CD4-positive, alpha-beta T cell treated with Interleukin-15 for 1 hour (primary cell): ENCODE measurements at regions not wholly inside any gene's neighbourhood (a gene's known extent, or its start where the extent isn't known, plus 50 kb on each side); places are given as distances from the start of the nearest gene placed in this dataset.
"Not testable (repeated sequence)": the region's sequence is repeated elsewhere in the genome, so short reads cannot be mapped to it uniquely, and the experiment has no call there.

Source experiments
- DNase-seq: peaks from one replicate; pipeline ENCODE4 v3.0.0-alpha.2; 2020

- DNase-seq = no peak
Measured at GRCh38 chr12:32010631-32011336, 51.6 kb downstream of the RESF1 start.

- no peak for DNase-seq
Measured at GRCh38 chr12:32012249-32012785, 53.1 kb downstream of the RESF1 start.

- no peak for DNase-seq
Measured at GRCh38 chr12:32015036-32015435, 55.8 kb downstream of the RESF1 start.

GRCh38 chr12:32016680-32017482 is 57.7 kb downstream of the RESF1 start:
- no peak for DNase-seq

- no peak for DNase-seq
Measured at GRCh38 chr12:32021346-32021773, 62.1 kb downstream of the RESF1 start.

- not testable (repeated sequence) for DNase-seq
Measured at GRCh38 chr12:32022387-32022786, 63.2 kb downstream of the RESF1 start.

- DNase-seq = not testable (repeated sequence)
Measured at GRCh38 chr12:32023861-32024260, 64.6 kb downstream of the RESF1 start.

GRCh38 chr12:32024884-32025592 is 65.8 kb downstream of the RESF1 start:
- no peak for DNase-seq

- peak; percentile 39 for DNase-seq
Measured at GRCh38 chr12:32025906-32026305, 66.7 kb downstream of the RESF1 start.

- peak; percentile 34 for DNase-seq
Measured at GRCh38 chr12:32027684-32028365, 68.6 kb downstream of the RESF1 start.

GRCh38 chr12:32030151-32030550 is 70.9 kb downstream of the RESF1 start:
- DNase-seq = no peak

GRCh38 chr12:32030676-32031075 is 71.5 kb downstream of the RESF1 start:
- DNase-seq = no peak

- DNase-seq = no peak
Measured at GRCh38 chr12:32031109-32031508, 71.9 kb downstream of the RESF1 start.

- DNase-seq = no peak
Measured at GRCh38 chr12:32032205-32032810, 73.1 kb downstream of the RESF1 start.

GRCh38 chr12:32033406-32033805 is 73.2 kb upstream of the BICD1 start:
- no peak for DNase-seq

GRCh38 chr12:32034045-32034444 is 72.6 kb upstream of the BICD1 start:
- DNase-seq = no peak

GRCh38 chr12:32036477-32037263 is 70.0 kb upstream of the BICD1 start:
- DNase-seq = no peak

- no peak for DNase-seq
Measured at GRCh38 chr12:32039347-32039746, 67.3 kb upstream of the BICD1 start.

- DNase-seq = no peak
Measured at GRCh38 chr12:32039917-32040575, 66.6 kb upstream of the BICD1 start.

GRCh38 chr12:32043928-32044549 is 62.6 kb upstream of the BICD1 start:
- DNase-seq = no peak
